ENCODE measurements at regions not wholly inside any gene's neighbourhood (a gene's known extent, or its start where the extent isn't known, plus 50 kb on each side); places are given as distances from the start of the nearest gene placed in this dataset.

GRCh38 chr4:159649237-159649636 lies 546.4 kb downstream of the RAPGEF2 start:
- Histone ChIP-seq H3K36me3 (ENCODE audit: insufficient read depth, low read length) (no peaks in the 10 kb centered on the region), H3K9me3 (ENCODE audit: low read depth, low read length) (no peaks in the 10 kb centered on the region), H3K4me2 (ENCODE audit: insufficient read depth, low read length) (no peak overlapping the region), H2AFZ (ENCODE audit: low read length) (no peak overlapping the region), H4K20me1 (ENCODE audit: insufficient read depth, low read length) (no peaks in the 10 kb centered on the region), H3K4me1 (ENCODE audit: insufficient read depth, low read length) (no peaks in the 10 kb centered on the region), H3K79me2 (ENCODE audit: insufficient read depth, low read length) (no peaks in the 10 kb centered on the region), H3K27ac (ENCODE audit: low read depth, low read length) (no peak overlapping the region), H3K4me3 (ENCODE audit: insufficient read depth, low read length) (no peak overlapping the region), H3K27me3 (ENCODE audit: insufficient read depth, low read length) (no peaks in the 10 kb centered on the region)
- TF ChIP-seq CTCF (IDR thresholded peaks at IDR 0.05; ENCODE audit: extremely low read depth, low read depth, low read length), result no peak
- peak; percentile 9 for DNase-seq (ENCODE audit: insufficient read length, low spot score, missing footprints)

GRCh38 chr4:159652871-159653270 lies 550.0 kb downstream of the RAPGEF2 start:
- Histone ChIP-seq H3K36me3 (ENCODE audit: insufficient read depth, low read length) (no peaks in the 10 kb centered on the region), H4K20me1 (ENCODE audit: insufficient read depth, low read length) (no peaks in the 10 kb centered on the region), H3K4me3 (ENCODE audit: insufficient read depth, low read length) (no peak overlapping the region), H3K27me3 (ENCODE audit: insufficient read depth, low read length) (no peaks in the 10 kb centered on the region), H3K9me3 (ENCODE audit: low read depth, low read length) (no peaks in the 10 kb centered on the region), H3K79me2 (ENCODE audit: insufficient read depth, low read length) (no peaks in the 10 kb centered on the region), H3K4me2 (ENCODE audit: insufficient read depth, low read length) (no peak overlapping the region), H2AFZ (ENCODE audit: low read length) (no peak overlapping the region), H3K4me1 (ENCODE audit: insufficient read depth, low read length) (no peaks in the 10 kb centered on the region), H3K27ac (ENCODE audit: low read depth, low read length) (no peak overlapping the region)
- no peak for DNase-seq (ENCODE audit: insufficient read length, low spot score, missing footprints)
- TF ChIP-seq CTCF (IDR thresholded peaks at IDR 0.05; ENCODE audit: extremely low read depth, low read depth, low read length), result no peak

- Histone ChIP-seq H3K4me3 (ENCODE audit: insufficient read depth, low read length) (no peak overlapping the region), H3K27ac (ENCODE audit: low read depth, low read length) (no peak overlapping the region), H2AFZ (ENCODE audit: low read length) (no peak overlapping the region), H3K4me2 (ENCODE audit: insufficient read depth, low read length) (no peak overlapping the region), H3K9me3 (ENCODE audit: low read depth, low read length) (no peaks in the 10 kb centered on the region), H3K27me3 (ENCODE audit: insufficient read depth, low read length) (no peaks in the 10 kb centered on the region), H3K79me2 (ENCODE audit: insufficient read depth, low read length) (no peaks in the 10 kb centered on the region), H4K20me1 (ENCODE audit: insufficient read depth, low read length) (no peaks in the 10 kb centered on the region), H3K4me1 (ENCODE audit: insufficient read depth, low read length) (no peaks in the 10 kb centered on the region), H3K36me3 (ENCODE audit: insufficient read depth, low read length) (no peaks in the 10 kb centered on the region)
- no peak for DNase-seq (ENCODE audit: insufficient read length, low spot score, missing footprints)
- TF ChIP-seq CTCF (IDR thresholded peaks at IDR 0.05; ENCODE audit: extremely low read depth, low read depth, low read length), result no peak
Measured at GRCh38 chr4:159655547-159655946, 552.7 kb downstream of the RAPGEF2 start.

GRCh38 chr4:159669094-159669493 lies 566.2 kb downstream of the RAPGEF2 start:
- H3K27me3 ChIP-seq (ENCODE audit: insufficient read depth, low read length), result no peaks in the 10 kb centered on the region
- no peak for TF ChIP-seq CTCF (IDR thresholded peaks at IDR 0.05; ENCODE audit: extremely low read depth, low read depth, low read length)
- H3K36me3 ChIP-seq (ENCODE audit: insufficient read depth, low read length), result no peaks in the 10 kb centered on the region
- no peak for DNase-seq (ENCODE audit: insufficient read length, low spot score, missing footprints)
- no peaks in the 10 kb centered on the region for H3K79me2 ChIP-seq (ENCODE audit: insufficient read depth, low read length)
- H3K9me3 ChIP-seq (ENCODE audit: low read depth, low read length), result no peaks in the 10 kb centered on the region
- H2AFZ ChIP-seq (ENCODE audit: low read length), result no peak overlapping the region
- no peak overlapping the region for H3K4me2 ChIP-seq (ENCODE audit: insufficient read depth, low read length)
- no peak overlapping the region for H3K4me3 ChIP-seq (ENCODE audit: insufficient read depth, low read length)
- H3K4me1 ChIP-seq (ENCODE audit: insufficient read depth, low read length), result no peaks in the 10 kb centered on the region
- H3K27ac ChIP-seq (ENCODE audit: low read depth, low read length), result no peak overlapping the region
- H4K20me1 ChIP-seq (ENCODE audit: insufficient read depth, low read length), result no peaks in the 10 kb centered on the region
